IPS-NIHi11 (cell line): ENCODE measurements at regions not wholly inside any gene's neighbourhood (a gene's known extent, or its start where the extent isn't known, plus 50 kb on each side); places are given as distances from the start of the nearest gene placed in this dataset.

Experiments
- DNase-seq: peaks from one replicate; pipeline ENCODE4 v3.0.0; 2012; ENCODE audit warnings: mixed read lengths, low spot score

DNA sequence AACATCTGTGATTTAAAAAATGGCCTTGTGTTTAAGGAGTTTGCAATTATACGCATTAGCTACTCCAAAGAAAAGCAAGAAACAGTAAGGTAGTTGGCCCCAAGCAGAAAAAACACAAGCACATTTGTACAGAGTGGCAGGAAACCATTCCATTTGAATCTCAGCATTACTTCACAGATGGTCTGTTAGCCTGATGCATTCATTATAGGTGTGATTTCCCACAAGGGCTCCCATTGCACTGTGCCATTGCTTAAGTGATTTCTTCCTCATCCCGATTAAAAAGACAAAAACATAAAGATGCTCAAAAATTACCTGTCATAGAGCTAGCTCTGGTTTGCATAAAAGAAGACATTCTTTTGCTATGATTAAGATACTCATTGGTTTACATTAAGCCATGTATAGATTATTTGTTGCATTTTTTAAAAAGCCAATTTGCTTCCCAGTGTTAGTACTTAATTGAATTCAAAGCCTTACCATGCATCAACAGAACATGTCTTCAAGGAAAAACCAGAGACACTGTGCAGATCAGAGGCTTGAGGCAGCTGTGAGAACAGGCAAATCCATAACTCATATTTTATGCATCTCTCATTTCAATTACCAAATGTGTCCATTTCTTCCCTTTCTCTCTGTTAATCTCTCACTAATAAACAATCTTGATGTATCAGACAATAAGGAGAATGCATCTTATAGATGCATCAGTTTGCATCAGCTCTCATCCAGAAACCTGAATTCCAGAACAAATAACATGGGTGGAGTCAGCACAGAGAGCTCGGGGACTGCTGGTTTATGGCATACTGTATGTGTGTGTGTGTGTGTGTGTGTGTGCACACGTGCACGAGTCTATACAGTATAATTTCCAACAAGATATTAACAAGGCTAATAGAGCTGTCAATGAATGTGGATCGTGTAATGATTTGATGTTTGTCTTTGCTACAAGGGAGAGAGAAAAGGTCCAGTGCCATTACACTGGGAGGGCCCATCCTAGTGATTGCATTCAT lies 558.6 kb upstream of the HS6ST1 start:
- DNase-seq, result no peak

- peak; percentile 70 for DNase-seq
Observed at GRCh38 chr2:128879161-128879560, 560.5 kb upstream of the HS6ST1 start.

DNA sequence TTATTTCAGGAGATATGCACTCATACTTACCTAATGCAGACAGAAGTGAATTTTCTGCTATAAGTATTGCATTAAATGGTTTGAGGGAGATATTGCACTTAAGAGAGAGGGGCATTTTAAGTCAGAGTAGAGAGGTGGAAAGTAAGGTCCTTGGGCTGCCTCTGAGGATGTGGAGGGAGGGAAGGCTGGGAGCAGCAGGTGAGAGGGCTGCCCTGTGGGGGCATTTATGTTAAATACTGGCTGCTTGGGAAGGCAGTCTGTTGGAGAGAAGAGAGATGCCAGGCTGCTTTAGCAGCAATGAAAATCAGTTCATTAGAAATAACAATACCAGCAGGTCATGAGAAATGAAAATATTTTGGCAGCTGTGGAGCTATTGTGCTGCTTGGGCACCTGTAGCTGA lies 576.2 kb upstream of the HS6ST1 start:
- no peak for DNase-seq

DNA sequence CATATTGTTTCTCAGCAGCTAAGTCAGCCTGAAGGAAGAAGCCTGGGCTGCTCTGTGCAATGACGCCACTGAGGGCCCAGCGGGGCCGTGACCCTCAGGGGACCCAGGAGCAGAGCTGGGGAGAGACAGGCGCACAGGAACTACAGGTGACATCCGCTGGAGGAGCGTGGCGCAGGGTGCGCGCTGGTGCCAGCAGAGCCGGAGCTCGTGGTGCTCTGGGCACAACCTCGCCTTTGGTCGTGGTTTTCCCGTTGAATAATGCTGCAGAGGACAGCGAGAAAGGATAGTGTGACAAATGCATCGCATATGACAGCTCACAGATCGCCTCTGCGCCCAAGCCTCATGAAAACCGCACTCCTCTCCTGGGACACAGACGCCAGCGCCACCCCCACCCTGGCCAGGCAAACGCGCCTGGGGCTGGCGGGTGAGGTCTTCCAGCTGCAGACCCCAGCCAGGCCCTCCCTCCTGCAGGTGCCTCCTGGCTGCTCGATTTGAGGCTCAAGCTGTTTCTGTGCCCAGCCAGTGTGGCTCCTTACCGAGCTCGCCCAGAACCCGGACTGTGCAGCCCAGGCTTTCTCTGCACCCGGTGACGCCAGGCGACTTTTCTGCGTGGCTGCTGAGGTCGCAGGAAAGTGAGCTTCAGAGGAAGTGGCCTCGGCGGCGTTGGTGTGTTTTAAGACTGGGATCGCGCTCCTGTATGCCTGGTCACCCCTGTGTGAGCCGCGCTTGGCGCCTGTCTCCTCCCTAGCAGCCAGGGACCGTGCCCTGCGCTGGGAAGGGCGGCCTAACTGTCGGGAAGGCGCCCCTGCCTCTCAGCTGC lies 583.1 kb upstream of the HS6ST1 start:
- no peak for DNase-seq

DNA sequence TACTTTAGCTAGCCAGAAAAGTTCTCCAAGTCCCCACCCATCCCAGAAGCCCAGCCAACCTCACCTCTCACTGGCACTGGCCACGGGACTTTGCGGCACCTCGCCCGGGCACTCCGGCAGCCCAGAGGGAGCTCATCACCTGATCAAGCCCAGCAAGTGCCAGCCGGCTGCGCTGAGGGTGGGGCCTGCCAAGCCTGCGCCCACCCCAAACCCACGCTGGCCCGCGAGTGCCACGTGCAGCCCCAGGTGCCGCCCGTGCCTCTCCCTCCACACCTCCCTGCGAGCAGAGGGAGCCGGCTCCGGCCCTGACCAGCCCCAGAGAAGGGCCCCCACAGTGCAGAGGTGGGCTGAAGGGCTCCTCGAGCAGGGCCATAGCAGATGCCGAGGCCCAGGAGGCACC lies 585.0 kb upstream of the HS6ST1 start:
- no peak for DNase-seq

- DNase-seq, result no peak
Observed at GRCh38 chr2:128911276-128911675, 592.6 kb upstream of the HS6ST1 start.

- DNase-seq, result no peak
Observed at GRCh38 chr2:128914320-128914719, 595.7 kb upstream of the HS6ST1 start.

DNA sequence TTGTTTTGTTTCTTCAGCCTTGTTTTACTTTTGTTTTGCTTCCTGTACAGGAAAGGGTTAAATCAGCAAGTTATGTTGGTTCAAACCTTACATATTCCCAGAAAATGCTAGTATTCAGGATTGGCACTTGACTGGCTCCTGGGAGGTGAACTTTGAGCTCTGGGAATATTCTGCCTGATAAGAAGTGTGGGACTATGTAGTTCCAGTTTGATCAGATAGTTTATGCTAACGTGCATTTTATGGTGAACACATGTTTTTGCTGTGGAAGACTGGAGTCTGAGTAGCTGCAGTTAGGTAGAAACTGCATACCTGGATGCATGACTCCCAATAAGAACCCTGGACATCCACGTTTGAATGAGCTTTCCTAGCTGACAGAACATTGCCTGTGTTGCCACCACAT lies 603.1 kb upstream of the HS6ST1 start:
- no peak for DNase-seq

GRCh38 chr2:128922154-128922553 lies 603.5 kb upstream of the HS6ST1 start:
- no peak for DNase-seq

DNA sequence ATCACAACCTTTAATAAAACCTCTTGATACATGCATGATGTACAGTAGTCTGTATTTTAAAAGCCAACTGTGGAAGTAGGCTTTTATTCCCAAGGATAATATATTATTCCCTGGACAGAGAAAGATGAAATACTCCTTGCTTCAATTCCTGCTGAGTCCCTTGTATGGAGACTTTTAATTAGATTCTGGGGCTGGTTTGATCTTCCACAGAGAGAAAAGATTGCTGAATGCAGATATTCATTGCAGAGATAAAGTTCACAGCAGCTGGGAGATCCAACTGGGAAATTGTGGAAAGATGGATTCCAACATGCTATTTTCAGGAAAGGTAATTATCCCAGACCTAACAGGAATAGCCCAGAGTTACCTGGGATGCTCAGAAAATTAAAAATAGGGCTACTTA lies 607.0 kb upstream of the HS6ST1 start:
- DNase-seq, result no peak

DNA sequence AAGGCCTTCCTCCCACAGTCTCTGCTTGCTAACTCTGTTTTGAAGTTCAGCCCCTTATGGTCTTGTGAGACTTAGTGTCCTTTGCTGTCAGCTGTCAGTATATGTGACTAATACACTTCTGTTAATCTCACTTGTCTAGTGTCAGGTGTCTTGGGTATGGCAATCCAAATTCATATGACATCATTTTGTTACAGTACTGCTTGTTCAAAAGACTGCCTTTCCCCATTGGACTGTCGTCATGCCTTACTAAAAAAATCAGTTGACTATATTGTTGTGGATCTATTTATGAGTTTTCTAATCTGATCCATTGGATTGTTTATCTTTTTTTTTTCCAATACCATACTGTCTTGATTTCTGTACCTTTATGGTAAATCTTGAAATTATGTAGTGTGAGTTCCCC lies 611.4 kb upstream of the HS6ST1 start:
- DNase-seq, result no peak

DNA sequence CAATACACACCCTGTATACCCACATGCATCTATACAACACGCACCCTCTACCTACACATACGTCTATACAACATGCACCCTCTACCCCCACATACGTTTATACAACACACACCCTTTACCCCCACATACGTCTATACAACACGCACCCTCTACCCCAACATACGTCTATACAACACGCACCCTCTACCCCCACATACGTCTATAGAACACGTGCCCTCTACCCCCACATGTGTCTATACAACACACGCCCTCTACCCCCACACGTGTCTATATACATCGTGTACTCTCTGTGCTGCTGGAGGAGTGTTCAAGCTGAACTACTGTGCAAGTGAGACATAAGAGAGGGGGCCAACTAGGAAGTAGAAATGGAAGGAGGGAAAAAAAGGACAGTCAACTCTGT lies 621.7 kb upstream of the HS6ST1 start:
- no peak for DNase-seq

- no peak for DNase-seq
Observed at GRCh38 chr2:128941751-128942150, 623.1 kb upstream of the HS6ST1 start.

DNA sequence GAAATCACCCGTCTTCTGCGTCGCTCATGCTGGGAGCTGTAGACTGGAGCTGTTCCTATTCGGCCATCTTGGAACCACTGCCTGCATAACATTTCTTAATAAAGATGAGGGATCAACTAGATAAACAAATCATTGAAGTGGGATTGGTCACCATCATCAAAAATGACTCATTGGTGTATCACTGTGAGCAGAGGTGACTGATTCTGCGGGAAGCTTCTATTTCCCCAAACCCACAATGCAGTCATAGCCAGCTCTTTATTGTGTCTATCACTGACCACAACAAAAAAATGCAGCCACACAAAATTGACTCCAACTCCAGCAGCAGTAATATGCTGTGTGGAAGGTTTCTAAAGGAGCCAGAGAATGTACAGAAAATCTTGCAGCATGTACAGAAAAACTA lies 630.7 kb upstream of the HS6ST1 start:
- DNase-seq, result no peak

- peak; percentile 31 for DNase-seq
Observed at GRCh38 chr2:128950758-128951157, 632.1 kb upstream of the HS6ST1 start.

DNA sequence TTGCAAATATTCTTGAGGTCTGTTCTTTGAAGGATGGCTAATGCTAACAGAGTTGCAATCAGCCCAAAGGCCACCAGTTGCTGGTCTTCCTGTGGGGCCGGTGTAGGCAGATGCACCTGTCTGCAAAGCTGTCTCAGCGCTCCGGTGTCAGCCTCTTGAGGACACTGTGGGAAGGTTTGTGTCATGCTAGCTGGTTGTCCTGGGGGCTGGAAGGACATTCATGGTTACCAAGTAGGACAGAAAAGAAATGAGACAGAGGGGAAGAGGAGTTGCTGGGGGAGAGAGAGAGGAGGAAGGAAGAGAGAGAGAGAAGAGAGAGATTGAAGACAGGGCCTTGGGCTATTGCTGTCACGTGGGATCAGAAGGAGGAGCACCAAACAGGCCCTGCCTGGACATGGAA lies 639.6 kb upstream of the HS6ST1 start:
- DNase-seq, result no peak

DNA sequence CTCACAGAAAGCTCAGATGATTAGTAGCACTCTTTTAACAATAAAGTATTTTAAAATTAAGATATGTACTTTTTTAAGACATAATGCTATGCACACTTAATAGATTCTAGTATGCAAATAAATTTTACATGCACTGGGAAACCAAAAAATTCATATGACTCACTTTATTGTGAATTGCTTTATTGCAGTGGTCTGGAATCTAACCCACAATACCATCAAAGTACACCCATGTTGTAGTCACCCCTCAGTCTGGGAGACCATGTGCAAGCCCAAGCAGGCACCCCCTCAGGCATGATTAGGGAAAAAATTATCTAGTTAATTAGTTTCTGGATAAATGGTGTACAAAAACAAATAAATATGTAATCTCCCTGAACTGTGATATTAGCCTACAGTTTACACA lies 649.0 kb upstream of the HS6ST1 start:
- DNase-seq, result no peak

GRCh38 chr2:128969374-128969773 lies 650.7 kb upstream of the HS6ST1 start:
- DNase-seq, result no peak

- DNase-seq, result no peak
Observed at GRCh38 chr2:128970332-128971116, 651.9 kb upstream of the HS6ST1 start.

DNA sequence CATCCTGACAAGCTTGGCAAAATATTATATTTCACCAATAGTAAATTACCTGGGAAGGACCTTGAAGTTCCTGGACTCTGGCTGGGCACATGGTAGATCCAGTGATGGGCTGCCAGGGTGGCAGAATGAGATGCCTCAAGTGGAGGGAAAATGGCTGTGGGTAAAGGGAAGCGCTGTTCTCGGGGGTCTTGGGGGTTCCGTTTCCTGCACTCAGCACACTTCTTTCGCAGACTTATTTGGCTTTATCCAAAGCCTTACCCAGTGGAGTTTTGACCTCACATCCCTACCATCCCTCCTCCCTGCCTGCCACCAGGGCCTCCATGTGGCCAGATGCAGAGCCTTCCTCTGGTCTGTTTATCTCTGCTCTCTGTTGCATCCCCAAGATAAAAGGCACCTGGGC lies 654.9 kb upstream of the HS6ST1 start:
- no peak for DNase-seq

DNA sequence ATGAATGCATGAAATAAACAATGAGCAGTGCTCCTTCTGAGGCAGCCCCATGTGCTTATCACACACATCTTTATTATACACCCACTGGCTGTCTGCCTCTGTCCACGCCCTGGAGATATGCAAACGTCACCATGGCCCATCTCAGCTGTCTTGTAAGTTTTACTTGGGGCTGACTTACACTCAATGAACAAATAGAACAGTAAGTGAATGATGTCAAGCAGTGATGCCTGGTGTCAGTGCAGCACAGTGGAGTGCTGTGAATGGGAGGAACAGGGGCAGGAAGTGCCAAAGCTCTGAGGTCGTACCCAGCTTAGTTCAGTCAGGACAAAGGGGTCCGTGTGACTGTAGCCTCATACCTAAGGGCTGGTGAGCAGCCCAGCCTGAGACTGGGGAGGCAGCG lies 659.5 kb upstream of the HS6ST1 start:
- peak; percentile 22 for DNase-seq

- no peak for DNase-seq
Observed at GRCh38 chr2:128979182-128979581, 660.5 kb upstream of the HS6ST1 start.
